Osteoblast (primary cell): ENCODE measurements at regions not wholly inside any gene's neighbourhood (a gene's known extent, or its start where the extent isn't known, plus 50 kb on each side); places are given as distances from the start of the nearest gene placed in this dataset.

Experiments
- DNase-seq: peaks from one replicate; pipeline ENCODE4 v3.0.0; 2011; ENCODE audit warnings: low spot score, mixed read lengths; ENCODE audit not compliant: insufficient read length; ENCODE audit errors: missing footprints
- H2AFZ ChIP-seq: 2 replicates; pipeline ENCODE4 v1.6.0; 2011; ENCODE audit warnings: mild to moderate bottlenecking, low read length
- H3K27ac ChIP-seq: 2 replicates; pipeline ENCODE4 v1.5.1; 2011; ENCODE audit warnings: mild to moderate bottlenecking, low read depth, low read length, moderate library complexity
- H3K27me3 ChIP-seq: 2 replicates; pipeline ENCODE4 v1.6.0; 2012; ENCODE audit warnings: mild to moderate bottlenecking, control low read depth, inconsistent platforms, low read length, moderate library complexity; ENCODE audit not compliant: insufficient read depth
- H3K36me3 ChIP-seq: 2 replicates; pipeline ENCODE4 v1.5.1; 2011; ENCODE audit warnings: mild to moderate bottlenecking, low read length, control low read depth, moderate library complexity; ENCODE audit not compliant: insufficient read depth
- H3K4me1 ChIP-seq: 2 replicates; pipeline ENCODE4 v1.5.1; 2011; ENCODE audit warnings: mild to moderate bottlenecking, low read length, control low read depth, moderate library complexity; ENCODE audit not compliant: insufficient read depth
- H3K4me2 ChIP-seq: 2 replicates; pipeline ENCODE4 v1.6.0; 2011; ENCODE audit warnings: mild to moderate bottlenecking, low read length; ENCODE audit not compliant: insufficient read depth
- H3K4me3 ChIP-seq: fragments of 200-600 bp; sonication (generic); 3 replicates; pipeline ENCODE4 v1.5.1; 2012; ENCODE audit warnings: mild to moderate bottlenecking, low read length, inconsistent platforms; ENCODE audit not compliant: insufficient read depth
- H3K79me2 ChIP-seq: 2 replicates; pipeline ENCODE4 v1.6.0; 2012; ENCODE audit warnings: mild to moderate bottlenecking, low read length, control low read depth, inconsistent platforms; ENCODE audit not compliant: insufficient read depth
- H3K9me3 ChIP-seq: 2 replicates; pipeline ENCODE4 v1.5.1; 2011; ENCODE audit warnings: low read depth, low read length, control low read depth
- H4K20me1 ChIP-seq: 2 replicates; pipeline ENCODE4 v1.6.0; 2012; ENCODE audit warnings: mild to moderate bottlenecking, low read length, control low read depth; ENCODE audit not compliant: insufficient read depth
- TF ChIP-seq, protein P1 (sequence below): IDR thresholded peaks from 2 replicates; pipeline ENCODE4 v1.5.1; 2011; ENCODE audit warnings: mild to moderate bottlenecking, low read depth, low read length, moderate library complexity; ENCODE audit errors: extremely low read depth

- peak; percentile 67 for DNase-seq
- Histone ChIP-seq H3K27ac (no peak overlapping the region), H2AFZ (no peak overlapping the region), H4K20me1 (no peaks in the 10 kb centered on the region), H3K4me3 (no peak overlapping the region), H3K4me2 (no peak overlapping the region), H3K9me3 (no peaks in the 10 kb centered on the region), H3K4me1 (no peaks in the 10 kb centered on the region), H3K79me2 (no peaks in the 10 kb centered on the region), H3K36me3 (no peaks in the 10 kb centered on the region), H3K27me3 (no peaks in the 10 kb centered on the region)
- TF ChIP-seq, protein P1, sequence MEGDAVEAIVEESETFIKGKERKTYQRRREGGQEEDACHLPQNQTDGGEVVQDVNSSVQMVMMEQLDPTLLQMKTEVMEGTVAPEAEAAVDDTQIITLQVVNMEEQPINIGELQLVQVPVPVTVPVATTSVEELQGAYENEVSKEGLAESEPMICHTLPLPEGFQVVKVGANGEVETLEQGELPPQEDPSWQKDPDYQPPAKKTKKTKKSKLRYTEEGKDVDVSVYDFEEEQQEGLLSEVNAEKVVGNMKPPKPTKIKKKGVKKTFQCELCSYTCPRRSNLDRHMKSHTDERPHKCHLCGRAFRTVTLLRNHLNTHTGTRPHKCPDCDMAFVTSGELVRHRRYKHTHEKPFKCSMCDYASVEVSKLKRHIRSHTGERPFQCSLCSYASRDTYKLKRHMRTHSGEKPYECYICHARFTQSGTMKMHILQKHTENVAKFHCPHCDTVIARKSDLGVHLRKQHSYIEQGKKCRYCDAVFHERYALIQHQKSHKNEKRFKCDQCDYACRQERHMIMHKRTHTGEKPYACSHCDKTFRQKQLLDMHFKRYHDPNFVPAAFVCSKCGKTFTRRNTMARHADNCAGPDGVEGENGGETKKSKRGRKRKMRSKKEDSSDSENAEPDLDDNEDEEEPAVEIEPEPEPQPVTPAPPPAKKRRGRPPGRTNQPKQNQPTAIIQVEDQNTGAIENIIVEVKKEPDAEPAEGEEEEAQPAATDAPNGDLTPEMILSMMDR: no peak
These were observed 296.9 kb downstream of the BRD1 start for GRCh38 chr22:49530671-49531367.

GRCh38 chr22:49528420-49528720 is 299.3 kb downstream of the BRD1 start:
- Histone ChIP-seq H3K79me2 (no peaks in the 10 kb centered on the region), H2AFZ (no peak overlapping the region), H3K4me3 (no peak overlapping the region), H3K27ac (no peak overlapping the region), H3K9me3 (no peaks in the 10 kb centered on the region), H3K36me3 (no peaks in the 10 kb centered on the region), H4K20me1 (no peaks in the 10 kb centered on the region), H3K4me2 (no peak overlapping the region), H3K27me3 (no peaks in the 10 kb centered on the region), H3K4me1 (no peaks in the 10 kb centered on the region)
- DNase-seq: no peak
- TF ChIP-seq, protein P1: no peak

- no peak overlapping the region for H3K27ac ChIP-seq
- no peak overlapping the region for H2AFZ ChIP-seq
- H3K4me1 ChIP-seq: no peaks in the 10 kb centered on the region
- H3K4me3 ChIP-seq: no peak overlapping the region
- DNase-seq: peak; percentile 18
- H4K20me1 ChIP-seq: no peaks in the 10 kb centered on the region
- TF ChIP-seq, protein P1: no peak
- no peaks in the 10 kb centered on the region for H3K36me3 ChIP-seq
- no peaks in the 10 kb centered on the region for H3K27me3 ChIP-seq
- no peaks in the 10 kb centered on the region for H3K79me2 ChIP-seq
- H3K4me2 ChIP-seq: no peak overlapping the region
- no peaks in the 10 kb centered on the region for H3K9me3 ChIP-seq
These were observed 299.9 kb downstream of the BRD1 start for GRCh38 chr22:49527611-49528419.

- Histone ChIP-seq H3K4me2 (no peak overlapping the region), H3K79me2 (no peaks in the 10 kb centered on the region), H2AFZ (no peak overlapping the region), H3K27ac (no peak overlapping the region), H3K27me3 (no peaks in the 10 kb centered on the region), H3K36me3 (no peaks in the 10 kb centered on the region), H3K9me3 (no peaks in the 10 kb centered on the region), H3K4me1 (no peaks in the 10 kb centered on the region), H3K4me3 (no peak overlapping the region), H4K20me1 (no peaks in the 10 kb centered on the region)
- DNase-seq: peak; percentile 48
- TF ChIP-seq, protein P1: no peak
These were observed 301.7 kb downstream of the BRD1 start for GRCh38 chr22:49525801-49526535.
